ENCODE measurements at regions not wholly inside any gene's neighbourhood (a gene's known extent, or its start where the extent isn't known, plus 50 kb on each side); places are given as distances from the start of the nearest gene placed in this dataset.

DNA sequence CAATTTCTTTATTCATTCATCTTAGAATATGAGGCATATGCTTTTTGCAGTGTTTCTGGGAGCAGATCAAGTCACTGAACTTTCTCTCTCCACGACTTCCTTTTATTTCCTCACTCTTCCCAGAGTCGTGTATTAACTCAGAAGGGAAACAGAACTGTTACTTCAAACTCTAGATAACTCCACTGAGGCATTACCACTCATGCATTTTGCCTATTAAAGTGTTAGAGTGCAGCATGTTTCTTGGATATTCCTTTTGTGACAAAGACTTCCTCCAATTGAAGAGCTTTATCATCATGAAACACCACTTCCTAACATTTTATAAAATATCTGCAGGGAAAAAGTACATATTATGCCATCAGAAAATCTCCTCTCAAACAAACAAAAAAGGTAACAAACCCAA, 797.4 kb upstream of the COBL start:
- TF ChIP-seq, protein P1, sequence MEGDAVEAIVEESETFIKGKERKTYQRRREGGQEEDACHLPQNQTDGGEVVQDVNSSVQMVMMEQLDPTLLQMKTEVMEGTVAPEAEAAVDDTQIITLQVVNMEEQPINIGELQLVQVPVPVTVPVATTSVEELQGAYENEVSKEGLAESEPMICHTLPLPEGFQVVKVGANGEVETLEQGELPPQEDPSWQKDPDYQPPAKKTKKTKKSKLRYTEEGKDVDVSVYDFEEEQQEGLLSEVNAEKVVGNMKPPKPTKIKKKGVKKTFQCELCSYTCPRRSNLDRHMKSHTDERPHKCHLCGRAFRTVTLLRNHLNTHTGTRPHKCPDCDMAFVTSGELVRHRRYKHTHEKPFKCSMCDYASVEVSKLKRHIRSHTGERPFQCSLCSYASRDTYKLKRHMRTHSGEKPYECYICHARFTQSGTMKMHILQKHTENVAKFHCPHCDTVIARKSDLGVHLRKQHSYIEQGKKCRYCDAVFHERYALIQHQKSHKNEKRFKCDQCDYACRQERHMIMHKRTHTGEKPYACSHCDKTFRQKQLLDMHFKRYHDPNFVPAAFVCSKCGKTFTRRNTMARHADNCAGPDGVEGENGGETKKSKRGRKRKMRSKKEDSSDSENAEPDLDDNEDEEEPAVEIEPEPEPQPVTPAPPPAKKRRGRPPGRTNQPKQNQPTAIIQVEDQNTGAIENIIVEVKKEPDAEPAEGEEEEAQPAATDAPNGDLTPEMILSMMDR (IDR thresholded peaks at IDR 0.05; ENCODE audit: insufficient read depth, missing control alignments), result no peak
- no peak for DNase-seq (ENCODE audit: insufficient read length, low spot score)
- no peak for FAIRE-seq

DNA sequence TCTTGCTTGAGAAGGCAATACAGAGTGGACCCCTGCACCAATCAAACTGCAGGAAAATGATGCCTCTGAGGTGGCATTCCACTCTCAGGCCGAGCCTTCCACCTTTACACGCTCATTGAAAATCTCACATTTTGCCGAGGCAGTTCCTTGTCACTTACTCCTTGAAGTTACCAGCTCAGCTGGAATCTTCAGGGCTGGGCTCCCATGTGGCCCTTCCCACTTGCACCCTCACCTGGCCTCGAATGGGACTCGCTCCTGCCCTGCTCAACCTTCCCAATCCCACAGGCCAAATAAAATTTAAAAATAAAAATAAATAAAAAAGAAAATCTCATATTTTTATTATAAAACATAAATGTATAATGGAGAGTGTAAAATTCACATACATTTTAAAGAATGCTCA, 790.7 kb upstream of the COBL start:
- TF ChIP-seq, protein P1 (IDR thresholded peaks at IDR 0.05; ENCODE audit: insufficient read depth, missing control alignments), result no peak

DNA sequence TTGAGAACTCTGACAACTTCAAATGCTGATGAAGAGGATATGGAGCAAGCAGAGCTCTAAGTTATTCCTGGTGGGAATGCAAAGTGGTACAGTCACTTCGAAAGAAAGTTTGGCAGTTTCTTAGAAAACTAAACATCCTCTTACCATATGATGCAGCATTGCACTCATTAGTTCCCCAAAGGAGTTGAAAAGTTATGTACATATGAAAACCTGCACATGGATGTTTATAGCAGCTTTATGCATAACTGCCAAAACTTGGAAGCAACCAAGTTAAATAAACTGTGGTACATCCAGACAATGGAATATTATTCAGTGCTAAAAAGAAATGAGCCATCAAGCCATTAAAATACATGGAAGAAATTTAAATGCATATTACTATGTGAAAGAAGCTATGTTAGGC, 779.3 kb upstream of the COBL start:
- FAIRE-seq (no peak), DNase-seq (ENCODE audit: insufficient read length, low spot score) (no peak)
- TF ChIP-seq, protein P1 (IDR thresholded peaks at IDR 0.05; ENCODE audit: insufficient read depth, missing control alignments), result no peak

More for the DNA sequence above, 790.7 kb upstream of the COBL start:
- FAIRE-seq, result no peak
- DNase-seq (ENCODE audit: insufficient read length, low spot score), result no peak

DNA sequence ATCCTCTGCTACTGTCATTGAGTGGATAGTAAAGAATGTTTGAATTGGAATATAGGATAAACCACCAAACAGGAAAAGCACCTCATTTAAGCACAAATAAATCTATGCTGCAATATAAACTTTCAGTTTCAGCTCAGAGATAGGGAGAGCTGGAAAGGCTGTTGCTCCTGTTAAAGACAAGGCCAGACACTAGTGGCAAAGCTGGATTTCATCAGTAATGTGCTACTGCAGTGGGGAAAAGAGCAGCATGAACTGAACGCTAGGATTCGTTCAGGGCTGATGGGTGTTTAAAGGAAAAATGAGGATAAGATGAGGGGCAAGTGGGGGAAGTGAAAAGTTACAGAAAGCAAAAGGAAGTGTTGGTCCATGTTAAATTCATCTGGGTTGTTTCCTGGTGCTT, 775.4 kb upstream of the COBL start:
- DNase-seq (ENCODE audit: insufficient read length, low spot score) (no peak), FAIRE-seq (no peak)
- TF ChIP-seq, protein P1 (IDR thresholded peaks at IDR 0.05; ENCODE audit: insufficient read depth, missing control alignments), result no peak

DNA sequence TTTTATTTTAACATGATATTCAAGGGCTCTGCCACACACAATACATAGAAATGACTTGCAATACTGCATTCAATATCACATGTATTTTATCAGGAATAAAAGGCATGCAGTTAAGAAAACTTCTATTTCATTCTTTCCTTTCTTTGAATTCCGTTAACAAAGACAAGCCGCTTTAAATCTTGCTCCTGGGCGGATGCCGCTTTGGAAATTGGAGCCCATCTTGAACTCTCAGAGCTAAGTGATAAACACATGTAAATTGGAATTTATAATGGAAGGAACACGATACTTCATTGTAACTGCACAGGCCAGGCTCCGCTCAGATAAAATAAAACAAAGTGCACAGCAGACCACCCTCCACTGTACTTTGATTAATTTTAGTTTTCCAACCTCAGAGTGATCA, 774.5 kb upstream of the COBL start:
- FAIRE-seq, result no peak
- no peak for DNase-seq (ENCODE audit: insufficient read length, low spot score)
- TF ChIP-seq, protein P1 (IDR thresholded peaks at IDR 0.05; ENCODE audit: insufficient read depth, missing control alignments), result no peak

DNA sequence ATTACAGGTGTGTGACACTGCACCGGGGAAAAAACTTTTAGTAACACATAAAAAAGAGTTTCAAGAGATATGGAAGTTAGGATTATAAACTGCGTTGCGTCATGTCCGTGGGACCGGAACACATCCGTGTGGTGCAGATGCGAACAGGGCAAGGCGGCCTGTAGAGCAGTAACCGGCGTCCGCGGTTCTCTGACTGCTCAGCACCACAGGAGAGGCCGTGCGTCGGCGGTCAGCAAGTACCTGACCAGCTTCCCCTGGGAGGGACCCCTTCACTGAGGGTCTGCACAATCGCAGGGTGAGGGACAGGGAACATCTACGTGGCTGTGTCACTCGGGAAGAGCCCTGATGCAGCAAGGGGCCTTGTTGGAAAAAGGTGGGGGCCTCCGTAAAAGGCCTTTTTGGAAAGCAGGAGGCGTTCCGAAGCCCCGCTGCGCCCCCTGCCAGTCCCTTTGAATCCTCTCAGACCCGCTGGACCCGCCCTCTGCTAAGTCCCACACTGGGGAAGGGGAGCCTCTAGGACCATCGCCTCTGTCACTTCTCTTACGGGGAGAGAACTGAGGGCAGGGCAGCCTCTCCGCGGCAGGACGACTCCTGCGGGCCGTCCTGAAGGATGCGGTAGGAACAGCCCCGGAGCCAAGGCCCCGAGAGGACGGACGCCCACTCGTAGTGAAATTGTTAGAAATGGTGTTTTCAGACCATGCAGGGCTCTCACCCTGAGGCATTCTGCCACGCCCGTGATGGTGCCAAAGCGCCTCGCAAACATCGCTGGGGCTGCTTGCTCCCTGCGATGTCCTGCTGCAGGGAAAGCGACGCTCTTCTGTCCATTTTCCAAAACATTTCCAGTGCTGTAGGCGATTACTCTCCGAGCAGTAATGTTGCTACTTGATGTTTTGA, 771.6 kb upstream of the COBL start:
- TF ChIP-seq, protein P1 (IDR thresholded peaks at IDR 0.05; ENCODE audit: insufficient read depth, missing control alignments), result no peak
- no peak for DNase-seq (ENCODE audit: insufficient read length, low spot score)
- no peak for FAIRE-seq

DNA sequence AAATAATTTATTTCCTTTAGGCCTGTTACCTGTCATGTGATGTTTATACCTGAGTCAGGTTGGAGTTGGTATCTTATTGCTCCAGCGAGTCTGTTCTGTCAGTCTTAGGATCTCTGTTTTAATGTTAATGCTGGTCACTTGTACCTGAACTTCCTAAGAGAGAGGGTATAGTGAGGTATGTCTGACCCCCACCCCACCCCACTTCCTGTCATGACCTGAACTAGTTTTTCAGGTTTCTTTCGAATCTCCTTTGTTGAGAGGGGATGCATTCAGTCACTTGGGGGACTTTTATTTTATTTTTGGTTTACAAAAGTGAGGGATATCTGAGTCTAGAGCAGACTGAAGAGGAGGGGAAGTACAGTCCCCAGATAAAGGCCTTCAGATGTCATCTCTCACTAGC, 769.0 kb upstream of the COBL start:
- TF ChIP-seq, protein P1 (IDR thresholded peaks at IDR 0.05; ENCODE audit: insufficient read depth, missing control alignments), result no peak
- FAIRE-seq, result no peak
- DNase-seq (ENCODE audit: insufficient read length, low spot score), result no peak

Data from D721Med (cell line).